ENCODE measurements at regions not wholly inside any gene's neighbourhood (a gene's known extent, or its start where the extent isn't known, plus 50 kb on each side); places are given as distances from the start of the nearest gene placed in this dataset.
A peak's percentile ranks its signal among the peaks of the same experiment; 100 is the strongest.

DNA sequence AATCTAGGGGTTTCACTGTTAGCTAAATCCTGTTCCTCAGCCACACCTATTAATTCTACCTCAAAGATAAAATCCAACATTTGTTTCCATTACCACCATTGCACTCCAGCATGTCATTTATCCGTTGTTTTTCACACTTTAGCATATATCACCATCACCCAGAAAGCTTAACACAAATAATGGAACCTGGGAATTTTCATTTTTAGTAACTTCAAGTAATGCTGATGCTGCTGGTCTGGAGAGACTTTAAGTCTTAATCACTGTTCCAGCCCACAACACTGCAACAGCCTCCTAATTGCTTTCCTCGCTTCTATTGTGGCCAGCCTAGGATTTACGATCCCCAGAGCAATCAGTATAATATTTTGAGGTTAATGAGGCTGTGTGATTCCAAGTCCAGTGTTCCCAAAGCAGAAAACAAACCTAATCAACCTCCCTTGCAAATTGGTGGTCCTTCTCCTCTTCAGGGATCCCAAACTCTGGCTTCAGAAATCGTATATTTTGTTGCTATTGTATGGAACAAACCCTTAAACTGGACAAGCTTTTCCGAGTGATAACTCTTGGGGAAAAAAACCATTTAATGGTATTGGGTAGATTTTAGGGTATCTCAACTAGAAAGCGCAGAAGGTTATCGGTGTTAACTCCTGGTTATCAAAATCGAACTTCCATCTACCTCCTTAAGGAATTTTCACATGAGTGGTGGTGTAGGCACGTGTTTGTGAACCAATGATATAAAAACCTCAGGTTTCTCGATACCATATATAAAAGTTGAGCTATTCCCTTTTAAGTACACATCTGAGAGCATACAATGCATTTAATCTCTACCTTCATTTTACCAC lies 50.0 kb upstream of the BOLA1 start:
- no CpG with 5 or more reads among the region's 10 CpGs for WGBS (ENCODE audit: insufficient coverage, insufficient read length)
- Histone ChIP-seq H3K27ac (ENCODE audit: low read length) (no peak overlapping the region), H3K27me3 (ENCODE audit: control insufficient read depth, insufficient read depth, low read length) (no peaks in the 10 kb centered on the region), H3K36me3 (ENCODE audit: control insufficient read depth, insufficient read depth, low read length) (no peaks in the 10 kb centered on the region), H3K4me1 (ENCODE audit: control insufficient read depth, insufficient read depth, low read length) (peaks cover 5% of the 10 kb centered on the region), H3K4me3 (ENCODE audit: low read length) (peak overlapping the region; percentile 57; the same call in 1 of the 2 replicates), H3K9me3 (ENCODE audit: control insufficient read depth, insufficient read depth, low read length) (no peaks in the 10 kb centered on the region)
- no peak for DNase-seq (ENCODE audit: low read depth, low spot score)

Data from iPS DF 6.9 (cell line).